Bronchial epithelial cell (primary cell): ENCODE measurements at regions not wholly inside any gene's neighbourhood (a gene's known extent, or its start where the extent isn't known, plus 50 kb on each side); places are given as distances from the start of the nearest gene placed in this dataset.
A peak's percentile ranks its signal among the peaks of the same experiment; 100 is the strongest.

Experiments used
- DNase-seq: peaks from one replicate; pipeline ENCODE4 v3.0.0-alpha.2; 2010; ENCODE audit warnings: low read depth
- FAIRE-seq: peaks from 2 replicates; lab custom pipeline; 2011; peaks lifted over from hg19 to GRCh38; lab: Jason Lieb, UNC
- H3K27me3 ChIP-seq: 2 replicates; pipeline ENCODE4 v1.5.1; 2011; ENCODE audit warnings: low read length; ENCODE audit not compliant: control insufficient read depth, insufficient read depth
- H3K36me3 ChIP-seq: 2 replicates; pipeline ENCODE4 v1.5.1; 2011; ENCODE audit warnings: low read length; ENCODE audit not compliant: control insufficient read depth, insufficient read depth
- H3K4me3 ChIP-seq: 2 replicates; pipeline ENCODE4 v1.5.1; 2011; ENCODE audit warnings: mild to moderate bottlenecking, low read depth, low read length, control low read depth
- TF ChIP-seq, protein P1 (sequence below): IDR thresholded peaks from 2 replicates; pipeline ENCODE4 v1.5.1; 2011; ENCODE audit warnings: mild to moderate bottlenecking, moderate library complexity, low read length, control low read depth, inconsistent platforms; ENCODE audit not compliant: insufficient read depth, severe bottlenecking

DNA sequence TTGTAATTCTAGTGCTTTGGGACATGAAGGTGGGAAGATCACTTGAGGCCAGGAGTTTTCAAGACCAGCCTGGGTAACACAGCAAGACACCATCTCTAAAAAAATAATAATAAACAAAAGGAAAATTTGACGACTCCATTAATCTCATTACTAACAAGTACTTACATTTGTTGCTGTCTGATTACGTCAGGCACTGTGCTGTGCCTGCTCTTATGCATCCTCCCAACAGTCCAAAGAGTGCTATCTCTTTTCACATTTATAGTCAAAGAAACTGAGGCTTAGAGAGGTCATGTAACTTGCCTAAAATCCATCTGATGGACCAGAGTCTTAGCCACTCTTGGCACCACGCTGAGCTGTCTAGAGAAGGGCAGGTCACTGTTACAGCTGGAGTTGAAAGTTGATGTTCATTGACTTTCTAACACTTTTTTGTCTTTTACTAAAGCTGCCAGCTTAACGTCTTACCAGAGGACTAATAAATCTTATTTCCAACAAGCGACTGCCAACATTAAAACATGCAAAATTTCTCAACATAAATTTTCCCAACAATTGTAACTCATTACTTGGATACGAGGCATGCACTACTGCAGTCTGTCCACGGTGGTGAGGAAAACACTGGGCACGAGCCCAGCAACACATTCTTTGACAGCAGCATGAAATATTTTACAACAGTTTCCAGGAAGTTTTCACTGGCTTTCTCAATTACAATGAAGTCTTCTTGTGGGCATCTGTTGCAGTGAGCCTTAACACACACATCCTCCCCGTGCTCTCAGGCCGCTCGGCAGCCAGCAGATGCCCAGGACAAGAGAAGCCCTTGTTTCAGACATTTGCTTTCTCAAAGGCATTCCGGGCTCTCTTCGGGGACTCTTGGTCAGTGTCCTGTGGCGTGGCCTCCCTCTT lies 262.9 kb upstream of the PROX1 start:
- H3K36me3 ChIP-seq, result no peaks in the 10 kb centered on the region
- FAIRE-seq, result peak; percentile 13
- no peak overlapping the region for H3K4me3 ChIP-seq
- H3K27me3 ChIP-seq, result no peaks in the 10 kb centered on the region
- no peak for DNase-seq
- TF ChIP-seq, protein P1, sequence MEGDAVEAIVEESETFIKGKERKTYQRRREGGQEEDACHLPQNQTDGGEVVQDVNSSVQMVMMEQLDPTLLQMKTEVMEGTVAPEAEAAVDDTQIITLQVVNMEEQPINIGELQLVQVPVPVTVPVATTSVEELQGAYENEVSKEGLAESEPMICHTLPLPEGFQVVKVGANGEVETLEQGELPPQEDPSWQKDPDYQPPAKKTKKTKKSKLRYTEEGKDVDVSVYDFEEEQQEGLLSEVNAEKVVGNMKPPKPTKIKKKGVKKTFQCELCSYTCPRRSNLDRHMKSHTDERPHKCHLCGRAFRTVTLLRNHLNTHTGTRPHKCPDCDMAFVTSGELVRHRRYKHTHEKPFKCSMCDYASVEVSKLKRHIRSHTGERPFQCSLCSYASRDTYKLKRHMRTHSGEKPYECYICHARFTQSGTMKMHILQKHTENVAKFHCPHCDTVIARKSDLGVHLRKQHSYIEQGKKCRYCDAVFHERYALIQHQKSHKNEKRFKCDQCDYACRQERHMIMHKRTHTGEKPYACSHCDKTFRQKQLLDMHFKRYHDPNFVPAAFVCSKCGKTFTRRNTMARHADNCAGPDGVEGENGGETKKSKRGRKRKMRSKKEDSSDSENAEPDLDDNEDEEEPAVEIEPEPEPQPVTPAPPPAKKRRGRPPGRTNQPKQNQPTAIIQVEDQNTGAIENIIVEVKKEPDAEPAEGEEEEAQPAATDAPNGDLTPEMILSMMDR, result no peak

DNA sequence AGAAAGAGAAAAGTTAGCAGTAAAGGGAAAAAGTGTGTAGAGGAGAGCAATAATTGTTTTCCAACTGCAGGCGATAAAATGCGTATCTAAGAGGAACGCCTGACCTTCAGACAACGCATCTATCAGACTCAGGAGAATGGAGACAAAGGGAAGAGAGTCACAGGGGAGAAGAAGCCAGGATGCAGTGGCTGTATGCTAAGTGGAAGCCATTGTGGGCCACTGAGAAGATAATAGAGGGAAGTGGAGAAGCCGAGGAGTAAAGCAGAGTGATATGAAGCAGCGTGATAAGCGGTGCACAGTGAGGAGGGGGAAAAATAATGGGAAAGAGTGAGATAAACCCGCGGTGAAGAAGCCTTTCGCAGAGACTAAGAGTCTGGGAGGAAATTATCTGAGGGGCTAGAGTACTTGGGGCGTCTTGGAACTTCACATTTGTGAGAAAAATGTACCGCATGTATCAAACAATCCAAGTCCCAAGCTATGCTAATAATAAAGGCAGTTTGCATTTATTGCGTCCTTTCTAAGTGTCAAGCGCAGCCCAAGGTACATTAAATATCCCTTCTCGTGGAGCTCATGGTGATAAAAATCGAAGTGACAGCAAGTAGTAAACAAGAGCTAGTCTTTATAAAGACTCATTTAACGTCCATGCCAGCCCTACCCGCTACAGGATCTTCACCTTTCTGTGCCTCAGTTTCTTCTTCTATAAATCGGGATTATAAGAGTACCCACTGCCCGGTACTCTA lies 259.8 kb upstream of the PROX1 start:
- DNase-seq, result no peak
- Histone ChIP-seq H3K27me3 (no peaks in the 10 kb centered on the region), H3K4me3 (no peak overlapping the region), H3K36me3 (no peaks in the 10 kb centered on the region)
- TF ChIP-seq, protein P1, result no peak
- FAIRE-seq, result no peak

DNA sequence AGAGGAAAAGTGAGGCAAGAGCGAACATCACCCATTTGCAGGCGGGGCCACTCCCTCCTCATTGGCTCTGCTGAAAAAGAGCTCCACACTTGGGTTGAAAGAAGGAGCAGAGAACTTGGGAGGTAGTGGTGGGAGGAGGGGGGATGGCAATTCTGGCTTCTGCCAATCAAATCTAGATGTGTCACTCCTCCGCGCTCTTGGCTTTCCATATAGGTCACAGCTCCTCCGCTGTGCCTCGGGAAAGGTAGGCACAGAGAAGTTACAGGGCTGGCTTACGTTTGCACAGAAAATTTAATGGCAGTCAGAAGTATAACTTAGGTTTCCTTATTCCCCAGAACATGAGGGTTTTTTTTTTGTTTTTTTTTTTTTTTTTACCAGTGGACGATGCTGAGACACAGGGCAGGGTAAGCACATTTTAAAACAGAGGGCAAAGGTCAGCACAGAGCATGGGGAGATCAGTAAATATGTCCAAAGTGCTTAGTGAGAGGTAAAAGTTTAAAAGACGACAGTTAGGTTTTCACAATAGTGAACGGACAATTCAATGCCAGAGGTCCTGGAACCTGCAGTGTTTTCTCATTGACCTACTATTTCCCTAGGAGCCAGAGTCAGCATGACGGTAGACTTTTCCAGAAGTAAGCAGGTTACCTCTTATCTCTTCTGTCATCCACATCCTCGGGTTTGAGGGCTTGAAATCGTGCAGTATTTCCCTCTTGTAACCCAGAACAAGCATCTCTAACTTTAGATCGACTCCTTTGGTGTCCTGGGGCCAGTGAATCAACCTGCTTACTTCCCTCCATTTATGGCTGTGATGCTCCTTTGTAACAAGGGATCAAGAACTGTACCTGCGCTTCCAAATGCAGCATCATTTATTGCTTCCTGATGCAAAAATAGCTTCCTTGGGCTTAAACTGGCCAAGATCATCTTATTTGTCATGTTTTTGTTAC lies 258.9 kb upstream of the PROX1 start:
- FAIRE-seq (no peak), DNase-seq (no peak)
- Histone ChIP-seq H3K36me3 (no peaks in the 10 kb centered on the region), H3K4me3 (no peak overlapping the region), H3K27me3 (no peaks in the 10 kb centered on the region)
- TF ChIP-seq, protein P1, result no peak

DNA sequence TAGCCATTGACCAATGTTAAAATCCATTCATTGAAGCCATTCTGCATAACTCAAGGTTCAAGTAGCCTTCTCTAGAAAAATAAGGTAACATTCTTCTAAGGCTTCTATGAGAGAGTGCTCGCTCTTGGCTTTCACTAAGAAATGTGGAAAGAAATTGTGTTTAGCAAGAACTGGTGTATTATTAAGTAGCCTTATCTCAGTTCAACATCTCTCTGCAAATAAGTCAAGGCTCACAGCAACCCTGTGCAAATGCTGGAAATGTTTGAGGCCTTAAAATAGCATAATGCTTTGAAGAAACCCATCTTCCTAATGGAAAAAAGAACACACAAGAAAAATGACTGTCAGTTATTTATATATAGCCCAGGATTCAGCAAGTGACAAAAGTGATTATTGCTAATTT lies 254.1 kb upstream of the PROX1 start:
- no peak for FAIRE-seq
- TF ChIP-seq, protein P1, result no peak

DNA sequence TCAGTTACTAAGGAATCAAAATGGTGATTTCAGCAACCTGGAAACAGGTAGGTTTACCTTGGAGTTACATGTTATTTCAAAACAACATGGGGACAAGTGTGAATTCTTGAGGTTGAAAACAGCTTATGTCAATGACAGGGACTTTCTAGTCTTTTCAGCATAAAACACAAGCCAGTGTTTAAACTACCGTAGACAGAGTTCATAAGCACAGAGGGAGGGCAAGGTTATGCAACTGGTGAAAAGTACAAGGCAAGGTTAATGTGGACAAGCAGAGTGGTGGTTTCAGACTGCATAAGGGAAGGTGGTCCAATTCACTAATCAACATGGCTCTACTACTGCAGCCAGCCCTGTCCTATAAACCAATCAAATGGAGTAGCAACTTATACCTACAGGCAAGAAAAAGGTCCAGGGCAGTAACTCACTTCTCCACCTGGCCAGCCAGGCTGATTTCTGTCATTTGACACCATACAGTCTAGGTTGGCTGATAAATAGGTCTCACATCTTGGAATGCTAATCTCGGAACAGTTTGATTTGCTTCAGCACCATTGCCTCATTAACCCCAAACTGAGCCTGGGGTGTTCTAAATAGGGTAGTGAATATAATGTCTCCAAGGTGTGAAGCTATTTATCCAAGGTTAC lies 250.3 kb upstream of the PROX1 start:
- FAIRE-seq (no peak), DNase-seq (no peak)
- TF ChIP-seq, protein P1, result no peak
- no peaks in the 10 kb centered on the region for H3K27me3 ChIP-seq
- H3K4me3 ChIP-seq, result no peak overlapping the region
- H3K36me3 ChIP-seq, result no peaks in the 10 kb centered on the region

More for the DNA sequence above, 254.1 kb upstream of the PROX1 start:
- H3K27me3 ChIP-seq, result no peaks in the 10 kb centered on the region
- no peak overlapping the region for H3K4me3 ChIP-seq
- no peaks in the 10 kb centered on the region for H3K36me3 ChIP-seq
- DNase-seq, result no peak
